GM12878 (cell line): ENCODE measurements at regions not wholly inside any gene's neighbourhood (a gene's known extent, or its start where the extent isn't known, plus 50 kb on each side); places are given as distances from the start of the nearest gene placed in this dataset.

ENCODE experiments used
- ATAC-seq: fragments of 200-7000 bp; cut with Tn5 transposase; 3 replicates; pipeline ENCODE4 v1.9.1; 2020; ENCODE audit warnings: mild to moderate bottlenecking, moderate library complexity
- BruUV-seq: library from RNA; stranded (reverse); fragments of 400-500 nt; replicated peaks from 2 replicates; lab custom pipeline; 2021; lab: Mats Ljungman, UMichigan
- CTCF ChIA-PET: fragments of 300-600 bp; sonication (Branson Sonifier 250); formaldehyde crosslinking; extraction: SDS; loops from one replicate; lab custom pipeline; 2021; ENCODE audit warnings: inconsistent platforms; lab: Yijun Ruan, JAX
- POLR2A ChIA-PET: fragments of 350-600 bp; formaldehyde crosslinking; extraction: SDS; loops from one replicate; lab custom pipeline; 2021; ENCODE audit warnings: inconsistent platforms; lab: Charles Lee
- RAD21 ChIA-PET: fragments of 300-600 bp; sonication (Branson Sonifier 250); formaldehyde crosslinking; loops from one replicate; lab custom pipeline; 2023; ENCODE audit warnings: antibody characterized with exemption; ENCODE audit not compliant: unreplicated experiment; lab: Charles Lee
- SMC1A ChIA-PET: fragments of 300-600 bp; sonication (Branson Sonifier 250); formaldehyde crosslinking; loops from one replicate; lab custom pipeline; 2023; ENCODE audit not compliant: unreplicated experiment, uncharacterized antibody; lab: Charles Lee
- DNase-seq: peaks from one replicate; pipeline ENCODE4 v3.0.0-alpha.2; 2011; ENCODE audit warnings: low read depth, low spot score
- FAIRE-seq: peaks from 3 replicates; lab custom pipeline; 2011; peaks lifted over from hg19 to GRCh38; lab: Jason Lieb, UNC
- H2AFZ ChIP-seq: 2 replicates; pipeline ENCODE4 v1.6.0; 2011; ENCODE audit warnings: low read depth, low read length, control low read depth; ENCODE audit not compliant: control insufficient read depth
- H3K27ac ChIP-seq: 2 replicates; pipeline ENCODE4 v1.5.1; 2011; ENCODE audit warnings: control low read depth; ENCODE audit not compliant: control insufficient read depth, insufficient read depth
- H3K27me3 ChIP-seq, 2 experiments: replicated peaks in 1 of 2; 2 replicates each; pipeline versions ENCODE4 v1.6.0 to v1.6.1; 2011; ENCODE audit warnings: low read length in 1 of 2; ENCODE audit not compliant: control insufficient read depth in 2 of 2, insufficient read depth in 2 of 2
- H3K36me3 ChIP-seq, 2 experiments: 2 replicates each; pipeline ENCODE4 v1.5.1; 2011; ENCODE audit warnings: low read length in 1 of 2; ENCODE audit not compliant: control insufficient read depth in 2 of 2, insufficient read depth in 2 of 2
- H3K4me1 ChIP-seq: 2 replicates; pipeline ENCODE4 v1.6.1; 2011; ENCODE audit warnings: mild to moderate bottlenecking, low read length, moderate library complexity, mixed read lengths; ENCODE audit not compliant: control insufficient read depth, insufficient read depth
- H3K4me2 ChIP-seq: 2 replicates; pipeline ENCODE4 v1.6.0; 2011; ENCODE audit warnings: control low read depth; ENCODE audit not compliant: control insufficient read depth, insufficient read depth
- H3K4me3 ChIP-seq: fragments of 200-600 bp; sonication (generic); 2 replicates; pipeline ENCODE4 v1.5.1; 2016
- H3K79me2 ChIP-seq: 2 replicates; pipeline ENCODE4 v1.6.0; 2011; ENCODE audit warnings: low read length; ENCODE audit not compliant: control insufficient read depth, insufficient read depth
- H3K9ac ChIP-seq: 2 replicates; pipeline ENCODE4 v1.8.0; 2011; ENCODE audit warnings: low read length, control low read depth, mixed read lengths; ENCODE audit not compliant: control insufficient read depth, insufficient read depth
- H3K9me3 ChIP-seq: replicated peaks from 3 replicates; pipeline ENCODE4 v1.5.1; 2011; ENCODE audit warnings: mild to moderate bottlenecking, low read length; ENCODE audit not compliant: control insufficient read depth, insufficient read depth
- H4K20me1 ChIP-seq: 2 replicates; pipeline ENCODE4 v1.6.0; 2011; ENCODE audit not compliant: control insufficient read depth, insufficient read depth
- KDM1A ChIP-seq: fragments of 200-600 bp; sonication (generic); IDR thresholded peaks from 2 replicates; pipeline ENCODE4 v1.6.1; 2016; ENCODE audit warnings: borderline replicate concordance
- MAX ChIP-seq: IDR thresholded peaks from 2 replicates; pipeline ENCODE4 v1.6.1; 2012; ENCODE audit warnings: low read depth, low read length, improper control_type of control experiment
- SPI1 ChIP-seq: IDR thresholded peaks from 2 replicates; pipeline ENCODE4 v1.6.1; 2011; ENCODE audit warnings: low read depth, mild to moderate bottlenecking, low read length, moderate library complexity, borderline replicate concordance; ENCODE audit not compliant: insufficient read depth
- SUZ12 ChIP-seq: fragments of 200-600 bp; sonication (generic); IDR thresholded peaks from one replicate; pipeline ENCODE4 v1.6.1; 2018; ENCODE audit warnings: antibody characterized with exemption, mild to moderate bottlenecking; ENCODE audit not compliant: unreplicated experiment
- ZBED1 ChIP-seq: IDR thresholded peaks from 2 replicates; pipeline ENCODE4 v1.6.1; 2016; ENCODE audit warnings: borderline replicate concordance
- WGBS: methylation state at CpG from one replicate; pipeline ENCODE4 v1.1.6; 2016; ENCODE audit warnings: low lambda C conversion rate; ENCODE audit not compliant: insufficient replicate concordance, insufficient coverage; ENCODE audit errors: missing lambda C conversion rate; 5-methylcytosine and 5-hydroxymethylcytosine counted together
- in situ Hi-C: fragments of 300-500 bp; cut with MboI; formaldehyde crosslinking; loops from 9 replicates; pipeline ENCODE4 v1.14.3; 2018; ENCODE audit warnings: mixed read lengths
- intact Hi-C: fragments of 100-400 bp; cut with micrococcal nuclease; formaldehyde crosslinking; loops from one replicate; pipeline ENCODE4 v1.14.2; 2022; ENCODE audit not compliant: unreplicated experiment

- Histone ChIP-seq H3K27ac (no peak overlapping the region), H3K79me2 (no peaks in the 10 kb centered on the region), H4K20me1 (no peaks in the 10 kb centered on the region), H3K4me2 (peak overlapping the region; percentile 12; the same call in 1 of the 2 replicates), H2AFZ (no peak overlapping the region; the same call in 1 of the 2 replicates), H3K9ac (no peak overlapping the region), H3K4me1 (peaks cover 3% of the 10 kb centered on the region; the same call in 1 of the 2 replicates), H3K9me3 (no peaks in the 10 kb centered on the region; the same call in 2 of the 3 replicates), H3K4me3 (no peak overlapping the region), H3K36me3 (no peaks in the 10 kb centered on the region), H3K27me3 (no peaks in the 10 kb centered on the region)
- no peak for TF ChIP-seq SUZ12
- TF ChIP-seq ZBED1: no peak
- BruUV-seq: no TSS peak
- SMC1A ChIA-PET: interaction anchor here (0.7 to 1.3 kb wide), 2 partner anchors 203 to 276 kb away, joined by 3 read pairs; no protein-coding TSS in a partner anchor
- peak; percentile 40; the same call in 1 of the 3 replicates for ATAC-seq
- intact Hi-C loops (no loop called here), in situ Hi-C loops (no loop called here)
- POLR2A ChIA-PET: no interaction called here
- RAD21 ChIA-PET: interaction anchor here (1.1 kb wide), 1 partner anchor 276 kb away, joined by 3 read pairs; no protein-coding TSS in a partner anchor
- CTCF ChIA-PET: no interaction called here
- no peak for DNase-seq
- no peak for FAIRE-seq
These were observed 260.7 kb upstream of the MAN1A1 start for GRCh38 chr6:119610265-119610664.

GRCh38 chr6:119609865-119610264, 260.3 kb upstream of the MAN1A1 start:
- no TSS peak for BruUV-seq
- Histone ChIP-seq H3K36me3 (no peaks in the 10 kb centered on the region), H3K9me3 (no peaks in the 10 kb centered on the region; the same call in 2 of the 3 replicates), H2AFZ (no peak overlapping the region), H3K4me3 (no peak overlapping the region), H3K27ac (no peak overlapping the region), H3K9ac (no peak overlapping the region), H3K4me2 (no peak overlapping the region), H3K27me3 (no peaks in the 10 kb centered on the region), H4K20me1 (no peaks in the 10 kb centered on the region), H3K4me1 (peaks cover 3% of the 10 kb centered on the region; the same call in 1 of the 2 replicates), H3K79me2 (no peaks in the 10 kb centered on the region)
- CTCF ChIA-PET: no interaction called here
- RAD21 ChIA-PET: interaction anchor here (1.1 kb wide), 1 partner anchor 276 kb away, joined by 3 read pairs; no protein-coding TSS in a partner anchor
- DNase-seq (no peak), FAIRE-seq (no peak), ATAC-seq (peak; percentile 35; the same call in 1 of the 3 replicates)
- intact Hi-C loops (no loop called here), in situ Hi-C loops (no loop called here)
- POLR2A ChIA-PET: no interaction called here
- SMC1A ChIA-PET: no interaction called here
- TF ChIP-seq KDM1A (no peak), MAX (no peak), SPI1 (peak; percentile 22; the same call in 1 of the 2 replicates)
- WGBS: 0% methylated on average over 1 of the region's 1 CpG
